ENCODE measurements at regions not wholly inside any gene's neighbourhood (a gene's known extent, or its start where the extent isn't known, plus 50 kb on each side); places are given as distances from the start of the nearest gene placed in this dataset.

DNA sequence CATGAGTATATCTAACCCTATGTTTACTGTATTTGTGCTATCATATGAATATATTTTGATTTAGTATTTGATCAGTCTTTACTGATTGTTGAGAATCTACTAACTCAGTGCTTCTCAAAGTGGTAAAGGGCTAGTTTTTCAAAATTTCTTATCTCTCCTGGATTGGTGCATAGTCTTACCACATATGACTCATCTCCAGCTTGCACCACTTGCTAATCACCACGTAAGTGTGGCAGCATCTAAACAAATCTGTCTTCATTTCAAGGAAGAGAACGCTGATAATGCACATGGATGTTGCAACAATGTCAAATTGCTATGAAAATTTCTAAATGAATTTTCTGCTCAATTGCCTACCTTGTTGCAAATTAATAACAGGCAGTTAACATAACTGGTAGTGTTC, 299.5 kb downstream of the PAX1 start:
- Histone ChIP-seq H3K27ac (no peak overlapping the region), H3K36me3 (replicated peaks in 1 of 2; ENCODE audit: insufficient read depth in 1 of 2, low read depth in 2 of 2) (no peaks in the 10 kb centered on the region), H3K9me3 (no peaks in the 10 kb centered on the region), H3K4me1 (no peaks in the 10 kb centered on the region), H3K4me3 (no peak overlapping the region), H3K27me3 (no peaks in the 10 kb centered on the region)
- 29 to 50% methylated on average over 2 of the region's 2 CpGs for WGBS, 2 donors
- intact Hi-C loops (cut with DNase I): no loop called here
- TF ChIP-seq POLR2A (IDR thresholded peaks at IDR 0.05): no peak
- TF ChIP-seq, protein P1, sequence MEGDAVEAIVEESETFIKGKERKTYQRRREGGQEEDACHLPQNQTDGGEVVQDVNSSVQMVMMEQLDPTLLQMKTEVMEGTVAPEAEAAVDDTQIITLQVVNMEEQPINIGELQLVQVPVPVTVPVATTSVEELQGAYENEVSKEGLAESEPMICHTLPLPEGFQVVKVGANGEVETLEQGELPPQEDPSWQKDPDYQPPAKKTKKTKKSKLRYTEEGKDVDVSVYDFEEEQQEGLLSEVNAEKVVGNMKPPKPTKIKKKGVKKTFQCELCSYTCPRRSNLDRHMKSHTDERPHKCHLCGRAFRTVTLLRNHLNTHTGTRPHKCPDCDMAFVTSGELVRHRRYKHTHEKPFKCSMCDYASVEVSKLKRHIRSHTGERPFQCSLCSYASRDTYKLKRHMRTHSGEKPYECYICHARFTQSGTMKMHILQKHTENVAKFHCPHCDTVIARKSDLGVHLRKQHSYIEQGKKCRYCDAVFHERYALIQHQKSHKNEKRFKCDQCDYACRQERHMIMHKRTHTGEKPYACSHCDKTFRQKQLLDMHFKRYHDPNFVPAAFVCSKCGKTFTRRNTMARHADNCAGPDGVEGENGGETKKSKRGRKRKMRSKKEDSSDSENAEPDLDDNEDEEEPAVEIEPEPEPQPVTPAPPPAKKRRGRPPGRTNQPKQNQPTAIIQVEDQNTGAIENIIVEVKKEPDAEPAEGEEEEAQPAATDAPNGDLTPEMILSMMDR (IDR thresholded peaks at IDR 0.05): no peak
- ATAC-seq: no peak
- no peak for DNase-seq

DNA sequence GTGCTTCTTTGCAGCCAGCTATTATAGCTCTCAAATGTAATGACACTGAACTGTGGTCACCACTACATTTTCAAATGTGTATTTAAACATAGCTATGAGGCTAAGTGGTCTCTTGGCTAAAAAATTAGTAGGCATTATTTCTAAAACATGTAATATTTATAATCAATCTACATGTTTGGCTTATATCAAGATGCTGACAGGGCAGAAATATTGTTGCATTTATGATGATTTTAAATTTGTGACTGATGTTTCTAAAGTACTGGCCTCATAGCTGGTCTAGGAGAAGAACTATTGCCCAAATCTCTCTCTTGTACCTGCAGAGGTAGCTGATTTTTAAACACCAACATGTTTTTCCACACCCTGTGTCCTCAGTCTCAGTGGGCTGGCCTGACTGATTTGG, 298.2 kb downstream of the PAX1 start:
- H3K36me3 ChIP-seq (replicated peaks in 1 of 2; ENCODE audit: insufficient read depth in 1 of 2, low read depth in 2 of 2): no peaks in the 10 kb centered on the region
- no peak for DNase-seq
- no peaks in the 10 kb centered on the region for H3K9me3 ChIP-seq
- H3K27ac ChIP-seq: no peak overlapping the region
- H3K27me3 ChIP-seq: no peaks in the 10 kb centered on the region
- H3K4me1 ChIP-seq: no peaks in the 10 kb centered on the region
- TF ChIP-seq, protein P1 (IDR thresholded peaks at IDR 0.05): no peak
- TF ChIP-seq POLR2A (IDR thresholded peaks at IDR 0.05): no peak
- ATAC-seq: no peak
- intact Hi-C loops (cut with DNase I): no loop called here
- H3K4me3 ChIP-seq: no peak overlapping the region

DNA sequence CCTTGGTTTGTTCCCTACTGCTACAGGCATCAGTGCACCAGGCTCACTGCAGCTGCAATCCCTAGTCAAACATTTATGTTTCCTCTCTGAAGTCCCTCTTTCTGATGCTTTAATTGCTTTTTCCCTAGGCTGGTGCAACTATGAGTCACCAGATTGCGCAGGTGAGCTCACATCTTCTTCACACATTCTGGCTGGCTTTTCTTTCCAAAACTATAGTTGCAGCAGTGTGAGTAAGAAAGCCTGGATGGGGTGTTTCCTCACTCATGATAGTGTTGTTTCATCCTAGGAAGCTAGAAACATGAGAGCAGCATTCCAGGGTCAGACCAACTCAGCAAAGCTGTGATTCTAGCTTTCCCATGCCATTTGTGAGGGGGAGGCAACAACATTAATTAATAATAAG, 296.4 kb downstream of the PAX1 start:
- TF ChIP-seq, protein P1 (IDR thresholded peaks at IDR 0.05): no peak
- WGBS, 2 donors: 22 to 38% methylated on average over 1 of the region's 1 CpG
- DNase-seq (no peak), ATAC-seq (no peak)
- H3K4me1 ChIP-seq: no peaks in the 10 kb centered on the region
- H3K9me3 ChIP-seq: no peaks in the 10 kb centered on the region
- no peak overlapping the region for H3K27ac ChIP-seq
- no peaks in the 10 kb centered on the region for H3K36me3 ChIP-seq (replicated peaks in 1 of 2; ENCODE audit: insufficient read depth in 1 of 2, low read depth in 2 of 2)
- no peak overlapping the region for H3K4me3 ChIP-seq
- H3K27me3 ChIP-seq: no peaks in the 10 kb centered on the region
- intact Hi-C loops (cut with DNase I): no loop called here

DNA sequence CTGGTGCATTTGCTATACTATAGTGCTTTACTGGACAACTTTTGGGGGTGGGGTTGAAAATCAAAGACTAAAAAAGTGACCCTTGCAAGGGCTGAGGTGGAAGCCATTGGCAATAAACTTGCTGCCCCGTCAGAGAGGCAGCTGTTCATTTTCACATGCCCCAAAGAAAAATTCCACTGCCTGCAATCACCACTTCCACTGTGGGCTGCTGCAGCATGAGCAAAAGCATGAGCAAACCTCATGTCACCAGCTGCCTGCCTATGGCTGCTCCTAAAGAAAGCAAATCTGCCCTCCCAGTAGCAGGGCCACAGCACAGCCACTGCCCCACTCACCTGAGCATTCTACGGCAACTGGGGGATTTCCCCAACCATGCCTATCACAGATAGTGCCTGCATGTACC, 290.0 kb downstream of the PAX1 start:
- TF ChIP-seq POLR2A (IDR thresholded peaks at IDR 0.05): no peak
- TF ChIP-seq, protein P1 (IDR thresholded peaks at IDR 0.05): no peak
- H3K9me3 ChIP-seq: no peaks in the 10 kb centered on the region
- no peak for DNase-seq
- WGBS, 2 donors: 20 to 35% methylated on average over 1 to 2 of the region's 2 CpGs
- H3K4me1 ChIP-seq: no peaks in the 10 kb centered on the region
- ATAC-seq: no peak
- H3K27ac ChIP-seq: no peak overlapping the region
- no peaks in the 10 kb centered on the region for H3K36me3 ChIP-seq (replicated peaks in 1 of 2; ENCODE audit: insufficient read depth in 1 of 2, low read depth in 2 of 2)
- intact Hi-C loops (cut with DNase I): no loop called here
- no peak overlapping the region for H3K4me3 ChIP-seq
- no peaks in the 10 kb centered on the region for H3K27me3 ChIP-seq

DNA sequence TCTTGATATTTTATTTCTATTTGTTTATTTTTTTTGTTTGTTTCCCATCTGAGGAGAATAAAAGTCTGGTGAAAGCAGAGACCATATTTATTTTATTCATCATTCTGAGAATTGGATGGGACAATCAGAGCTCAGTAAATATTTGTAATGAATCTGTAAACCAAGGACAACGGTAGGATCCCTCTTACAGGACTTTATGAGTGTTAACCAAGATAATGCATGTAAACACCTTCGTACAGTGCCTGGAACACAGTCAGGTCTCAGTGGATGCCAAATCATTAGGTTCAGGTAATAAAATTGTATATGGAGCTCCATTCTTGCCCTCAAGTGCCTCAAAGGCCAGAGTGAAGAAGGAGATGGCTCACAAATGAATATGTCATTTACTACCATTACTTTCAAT, 288.7 kb downstream of the PAX1 start:
- Histone ChIP-seq H3K36me3 (replicated peaks in 1 of 2; ENCODE audit: insufficient read depth in 1 of 2, low read depth in 2 of 2) (no peaks in the 10 kb centered on the region), H3K4me3 (no peak overlapping the region), H3K9me3 (no peaks in the 10 kb centered on the region), H3K27ac (no peak overlapping the region), H3K4me1 (no peaks in the 10 kb centered on the region), H3K27me3 (no peaks in the 10 kb centered on the region)
- intact Hi-C loops (cut with DNase I): no loop called here
- 40 to 46% methylated on average over 2 of the region's 2 CpGs for WGBS, 2 donors
- TF ChIP-seq, protein P1 (IDR thresholded peaks at IDR 0.05): no peak
- DNase-seq: no peak
- ATAC-seq: no peak

All from body of pancreas (tissue), 4 donors.